ENCODE measurements at regions not wholly inside any gene's neighbourhood (a gene's known extent, or its start where the extent isn't known, plus 50 kb on each side); places are given as distances from the start of the nearest gene placed in this dataset.

DNA sequence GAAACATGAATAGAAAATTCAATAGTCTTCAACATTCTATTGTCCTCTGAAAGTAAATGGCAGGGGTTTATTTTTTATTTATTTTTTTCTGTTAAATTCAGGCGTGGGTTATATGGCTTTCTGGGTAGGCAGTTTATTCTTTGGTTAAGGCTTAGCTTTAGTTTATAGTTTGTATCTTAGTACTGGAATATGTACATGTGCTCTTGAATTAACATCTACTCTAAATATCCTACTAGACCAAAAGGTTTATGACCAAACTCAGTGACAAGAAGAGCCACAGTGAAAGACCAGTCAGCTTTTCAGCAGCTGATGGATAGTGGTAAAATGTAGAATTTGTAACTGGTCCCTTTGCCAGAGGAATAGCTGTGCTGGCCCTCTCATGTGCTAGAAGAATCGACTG is 62.0 kb upstream of the DAB2 start:
- Histone ChIP-seq H3K4me2 (ENCODE audit: low read length) (no peak overlapping the region), H3K4me1 (ENCODE audit: insufficient read depth, low read length, severe bottlenecking) (no peaks in the 10 kb centered on the region), H3K9me3 (ENCODE audit: low read length) (no peaks in the 10 kb centered on the region), H3K79me2 (ENCODE audit: insufficient read depth, low read length) (no peaks in the 10 kb centered on the region), H4K20me1 (ENCODE audit: insufficient read depth, low read length) (no peaks in the 10 kb centered on the region), H3F3A (ENCODE audit: insufficient read depth, low read length) (no peaks in the 10 kb centered on the region), H3K27ac (ENCODE audit: low read depth, low read length, poor library complexity, severe bottlenecking) (no peak overlapping the region), H3K4me3 (ENCODE audit: low read depth, low read length, poor library complexity, severe bottlenecking) (no peak overlapping the region), H3K9ac (ENCODE audit: low read length) (no peak overlapping the region), H3K36me3 (ENCODE audit: insufficient read depth, low read length) (no peaks in the 10 kb centered on the region), H2AFZ (ENCODE audit: low read length) (no peak overlapping the region), H3K27me3 (ENCODE audit: insufficient read depth, low read length) (no peaks in the 10 kb centered on the region), H3K9me2 (ENCODE audit: low read depth, low read length) (no peaks in the 10 kb centered on the region)
- TF ChIP-seq EZH2 (IDR thresholded peaks at IDR 0.05; ENCODE audit: borderline replicate concordance, low read length), result no peak
- TF ChIP-seq, protein P1, sequence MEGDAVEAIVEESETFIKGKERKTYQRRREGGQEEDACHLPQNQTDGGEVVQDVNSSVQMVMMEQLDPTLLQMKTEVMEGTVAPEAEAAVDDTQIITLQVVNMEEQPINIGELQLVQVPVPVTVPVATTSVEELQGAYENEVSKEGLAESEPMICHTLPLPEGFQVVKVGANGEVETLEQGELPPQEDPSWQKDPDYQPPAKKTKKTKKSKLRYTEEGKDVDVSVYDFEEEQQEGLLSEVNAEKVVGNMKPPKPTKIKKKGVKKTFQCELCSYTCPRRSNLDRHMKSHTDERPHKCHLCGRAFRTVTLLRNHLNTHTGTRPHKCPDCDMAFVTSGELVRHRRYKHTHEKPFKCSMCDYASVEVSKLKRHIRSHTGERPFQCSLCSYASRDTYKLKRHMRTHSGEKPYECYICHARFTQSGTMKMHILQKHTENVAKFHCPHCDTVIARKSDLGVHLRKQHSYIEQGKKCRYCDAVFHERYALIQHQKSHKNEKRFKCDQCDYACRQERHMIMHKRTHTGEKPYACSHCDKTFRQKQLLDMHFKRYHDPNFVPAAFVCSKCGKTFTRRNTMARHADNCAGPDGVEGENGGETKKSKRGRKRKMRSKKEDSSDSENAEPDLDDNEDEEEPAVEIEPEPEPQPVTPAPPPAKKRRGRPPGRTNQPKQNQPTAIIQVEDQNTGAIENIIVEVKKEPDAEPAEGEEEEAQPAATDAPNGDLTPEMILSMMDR (IDR thresholded peaks at IDR 0.05; ENCODE audit: low read length), result no peak

- Histone ChIP-seq H3K4me2 (ENCODE audit: low read length) (no peak overlapping the region), H3K36me3 (ENCODE audit: insufficient read depth, low read length) (no peaks in the 10 kb centered on the region), H3K9me2 (ENCODE audit: low read depth, low read length) (no peaks in the 10 kb centered on the region), H3K4me3 (ENCODE audit: low read depth, low read length, poor library complexity, severe bottlenecking) (no peak overlapping the region), H2AFZ (ENCODE audit: low read length) (no peak overlapping the region), H4K20me1 (ENCODE audit: insufficient read depth, low read length) (no peaks in the 10 kb centered on the region), H3K27me3 (ENCODE audit: insufficient read depth, low read length) (no peaks in the 10 kb centered on the region), H3K9ac (ENCODE audit: low read length) (no peak overlapping the region), H3K79me2 (ENCODE audit: insufficient read depth, low read length) (no peaks in the 10 kb centered on the region), H3F3A (ENCODE audit: insufficient read depth, low read length) (no peaks in the 10 kb centered on the region), H3K27ac (ENCODE audit: low read depth, low read length, poor library complexity, severe bottlenecking) (no peak overlapping the region), H3K9me3 (ENCODE audit: low read length) (no peaks in the 10 kb centered on the region), H3K4me1 (ENCODE audit: insufficient read depth, low read length, severe bottlenecking) (no peaks in the 10 kb centered on the region)
- TF ChIP-seq EZH2 (IDR thresholded peaks at IDR 0.05; ENCODE audit: borderline replicate concordance, low read length), result no peak
- TF ChIP-seq, protein P1 (IDR thresholded peaks at IDR 0.05; ENCODE audit: low read length), result no peak
Measured at GRCh38 chr5:39486361-39486760, 61.6 kb upstream of the DAB2 start.

DNA sequence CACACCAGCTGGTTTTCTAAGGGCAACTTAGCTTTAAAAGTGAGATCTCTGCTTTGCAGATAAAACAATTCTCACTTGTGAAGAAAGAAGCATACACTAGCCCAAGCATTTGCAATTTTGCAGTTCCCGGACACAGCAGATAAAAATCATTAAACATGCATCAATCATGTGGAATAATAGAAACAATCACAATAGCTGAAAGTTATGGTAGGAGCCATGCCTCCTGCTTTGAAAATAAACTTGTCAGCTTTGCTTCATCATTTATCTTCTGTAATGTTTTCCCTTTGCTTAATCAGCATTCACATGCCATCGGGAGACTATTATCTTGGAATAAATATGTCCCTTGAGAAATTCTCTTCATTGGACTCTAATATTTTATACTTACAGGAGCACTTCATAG is 60.3 kb upstream of the DAB2 start:
- H3K9me2 ChIP-seq (ENCODE audit: low read depth, low read length), result no peaks in the 10 kb centered on the region
- H3K9me3 ChIP-seq (ENCODE audit: low read length), result no peaks in the 10 kb centered on the region
- H3K4me1 ChIP-seq (ENCODE audit: insufficient read depth, low read length, severe bottlenecking), result no peaks in the 10 kb centered on the region
- no peak overlapping the region for H2AFZ ChIP-seq (ENCODE audit: low read length)
- no peak overlapping the region for H3K9ac ChIP-seq (ENCODE audit: low read length)
- no peaks in the 10 kb centered on the region for H3K27me3 ChIP-seq (ENCODE audit: insufficient read depth, low read length)
- no peak overlapping the region for H3K4me3 ChIP-seq (ENCODE audit: low read depth, low read length, poor library complexity, severe bottlenecking)
- H3K36me3 ChIP-seq (ENCODE audit: insufficient read depth, low read length), result no peaks in the 10 kb centered on the region
- H4K20me1 ChIP-seq (ENCODE audit: insufficient read depth, low read length), result no peaks in the 10 kb centered on the region
- TF ChIP-seq, protein P1 (IDR thresholded peaks at IDR 0.05; ENCODE audit: low read length), result no peak
- TF ChIP-seq EZH2 (IDR thresholded peaks at IDR 0.05; ENCODE audit: borderline replicate concordance, low read length), result no peak
- H3K79me2 ChIP-seq (ENCODE audit: insufficient read depth, low read length), result no peaks in the 10 kb centered on the region
- H3K27ac ChIP-seq (ENCODE audit: low read depth, low read length, poor library complexity, severe bottlenecking), result no peak overlapping the region
- no peaks in the 10 kb centered on the region for H3F3A ChIP-seq (ENCODE audit: insufficient read depth, low read length)
- no peak overlapping the region for H3K4me2 ChIP-seq (ENCODE audit: low read length)
